Prostate gland (tissue), 2 donors: ENCODE measurements at regions not wholly inside any gene's neighbourhood (a gene's known extent, or its start where the extent isn't known, plus 50 kb on each side); places are given as distances from the start of the nearest gene placed in this dataset.

Experiments
- POLR2A ChIP-seq: fragments of 450-650 bp; IDR thresholded peaks from one replicate; pipeline ENCODE4 v1.6.1; 2016; ENCODE audit warnings: antibody characterized with exemption, mild to moderate bottlenecking
- TF ChIP-seq, protein P1 (sequence below), 4 experiments: fragments of 200-600 bp in 2 of 4; fragments of 450-650 bp in 2 of 4; sonication (generic) in 2 of 4; IDR thresholded peaks; 1 replicate in 3 of 4; 2 replicates in 1 of 4; pipeline ENCODE4 v1.5.1; 2016 to 2019; ENCODE audit warnings: antibody characterized with exemption in 4 of 4, mild to moderate bottlenecking in 2 of 4, moderate library complexity in 2 of 4

DNA sequence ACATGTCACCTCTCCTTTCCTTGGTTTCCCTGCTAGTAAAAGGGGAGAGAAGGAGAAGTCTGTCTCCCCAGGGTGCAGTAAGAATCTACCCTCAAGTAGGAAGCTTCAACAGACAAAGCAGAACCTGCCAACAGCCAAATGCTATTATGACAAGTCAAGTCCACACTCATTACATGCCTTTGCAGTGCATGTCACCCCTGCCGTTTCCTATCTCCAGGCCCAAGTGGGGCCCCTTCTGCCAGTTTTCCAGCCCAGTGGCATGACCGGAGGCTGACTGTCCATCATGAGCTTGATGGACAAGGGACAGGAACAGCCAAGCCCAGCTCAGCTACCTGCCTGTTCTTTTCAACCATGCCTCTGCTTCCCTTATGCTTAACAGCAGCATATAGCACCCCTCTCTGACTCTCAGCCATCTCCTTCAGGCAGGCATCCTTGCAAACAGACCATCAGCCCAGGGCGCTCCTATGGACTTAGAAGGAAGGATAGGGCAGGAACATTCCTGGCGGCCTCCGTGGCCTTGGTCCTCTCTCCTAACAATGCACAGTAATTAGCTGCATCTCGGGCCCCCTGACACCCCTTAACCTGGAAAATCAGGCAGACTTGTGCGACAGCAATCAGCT lies 107.2 kb upstream of the RAD23B start:
- no peak for TF ChIP-seq POLR2A
- TF ChIP-seq, protein P1, sequence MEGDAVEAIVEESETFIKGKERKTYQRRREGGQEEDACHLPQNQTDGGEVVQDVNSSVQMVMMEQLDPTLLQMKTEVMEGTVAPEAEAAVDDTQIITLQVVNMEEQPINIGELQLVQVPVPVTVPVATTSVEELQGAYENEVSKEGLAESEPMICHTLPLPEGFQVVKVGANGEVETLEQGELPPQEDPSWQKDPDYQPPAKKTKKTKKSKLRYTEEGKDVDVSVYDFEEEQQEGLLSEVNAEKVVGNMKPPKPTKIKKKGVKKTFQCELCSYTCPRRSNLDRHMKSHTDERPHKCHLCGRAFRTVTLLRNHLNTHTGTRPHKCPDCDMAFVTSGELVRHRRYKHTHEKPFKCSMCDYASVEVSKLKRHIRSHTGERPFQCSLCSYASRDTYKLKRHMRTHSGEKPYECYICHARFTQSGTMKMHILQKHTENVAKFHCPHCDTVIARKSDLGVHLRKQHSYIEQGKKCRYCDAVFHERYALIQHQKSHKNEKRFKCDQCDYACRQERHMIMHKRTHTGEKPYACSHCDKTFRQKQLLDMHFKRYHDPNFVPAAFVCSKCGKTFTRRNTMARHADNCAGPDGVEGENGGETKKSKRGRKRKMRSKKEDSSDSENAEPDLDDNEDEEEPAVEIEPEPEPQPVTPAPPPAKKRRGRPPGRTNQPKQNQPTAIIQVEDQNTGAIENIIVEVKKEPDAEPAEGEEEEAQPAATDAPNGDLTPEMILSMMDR (IDR thresholded peaks at IDR 0.05) = no peak
